OCI-LY1 (cell line): ENCODE measurements at regions not wholly inside any gene's neighbourhood (a gene's known extent, or its start where the extent isn't known, plus 50 kb on each side); places are given as distances from the start of the nearest gene placed in this dataset.

Source experiments
- CTCF ChIP-seq: fragments of 200-600 bp; sonication (generic), shearing (Covaris generic); IDR thresholded peaks from 2 replicates; pipeline ENCODE4 v1.5.1; 2017; ENCODE audit warnings: mild to moderate bottlenecking, antibody characterized with exemption, low read length, moderate library complexity, mixed read lengths
- EZH2 ChIP-seq: fragments of 200-600 bp; sonication (generic), shearing (Covaris generic); IDR thresholded peaks from 2 replicates; pipeline ENCODE4 v1.8.0; 2017; ENCODE audit warnings: borderline replicate concordance, mixed run types, mild to moderate bottlenecking, antibody characterized with exemption, low read length, moderate library complexity, mixed read lengths

DNA sequence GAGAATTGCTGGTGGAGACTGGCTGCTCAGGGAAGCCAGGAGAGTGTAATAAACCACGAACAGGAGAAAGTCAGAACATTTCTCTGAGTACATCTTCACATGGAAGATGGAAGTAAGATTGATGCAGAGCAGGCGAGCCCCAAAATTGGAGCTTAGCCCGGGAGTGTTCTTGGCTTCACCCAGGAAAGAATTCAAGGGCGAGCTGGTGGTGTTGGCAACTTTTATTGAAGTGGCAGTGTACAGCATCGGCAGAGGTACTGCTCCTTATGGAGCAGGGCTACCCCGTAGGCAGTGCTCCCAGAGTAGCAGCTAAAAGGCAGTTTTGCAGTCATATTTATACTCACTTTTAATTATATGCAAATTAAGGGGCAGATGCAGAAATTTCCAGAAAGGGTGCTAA lies 281.4 kb upstream of the MEX3C start:
- TF ChIP-seq CTCF (no peak), EZH2 (no peak)
